HCT116 (cell line): ENCODE measurements at regions not wholly inside any gene's neighbourhood (a gene's known extent, or its start where the extent isn't known, plus 50 kb on each side); places are given as distances from the start of the nearest gene placed in this dataset.

Experiments used
- ATAC-seq: fragments of 200-7000 bp; cut with Tn5 transposase; 2 replicates; pipeline ENCODE4 v1.9.1; 2020; ENCODE audit warnings: mild to moderate bottlenecking, moderate library complexity
- BruUV-seq: library from RNA; stranded (reverse); fragments of 400-500 nt; replicated peaks from 2 replicates; lab custom pipeline; 2021; lab: Mats Ljungman, UMichigan
- CTCF ChIA-PET: fragments of 300-600 bp; sonication (Branson Sonifier 250); formaldehyde crosslinking; loops from one replicate; lab custom pipeline; 2021; ENCODE audit warnings: antibody characterized with exemption; lab: Charles Lee
- POLR2A ChIA-PET: fragments of 300-600, 350-600 bp; sonication (Branson Sonifier 250); formaldehyde crosslinking; loops from one replicate; lab custom pipeline; 2021; ENCODE audit warnings: antibody characterized with exemption; lab: Charles Lee
- RAD21 ChIA-PET, 2 experiments: fragments of 300-600 bp; sonication (Branson Sonifier 250); formaldehyde crosslinking; loops; one replicate each; lab custom pipeline; 2023; ENCODE audit warnings: low total read pairs in 2 of 2; ENCODE audit not compliant: uncharacterized antibody in 2 of 2, unreplicated experiment in 2 of 2, low non-redundant PET in 1 of 2; lab: Charles Lee
- DNase-seq: peaks from one replicate; pipeline ENCODE4 v3.0.0-alpha.2; 2010; ENCODE audit warnings: low read depth, low spot score
- H2AFZ ChIP-seq: fragments of 200-600 bp; shearing (Covaris generic), sonication (generic); 2 replicates; pipeline ENCODE4 v1.6.1; 2017; ENCODE audit warnings: low read depth, mixed run types, mixed read lengths, antibody characterized with exemption, low read length; ENCODE audit not compliant: poor library complexity, severe bottlenecking
- H3K27ac ChIP-seq: 2 replicates; pipeline ENCODE4 v1.5.1; 2012; ENCODE audit warnings: low read depth, low read length
- H3K27me3 ChIP-seq: fragments of 200-600 bp; sonication (generic); 2 replicates; pipeline ENCODE4 v1.6.1; 2016; ENCODE audit warnings: mixed run types, low read length, mixed read lengths; ENCODE audit not compliant: insufficient read depth
- H3K36me3 ChIP-seq, 2 experiments: fragments of 200-500 bp in 1 of 2; fragments of 200-600 bp in 1 of 2; sonication (Bioruptor generic) in 1 of 2; sonication (generic) in 1 of 2; 2 replicates each; pipeline versions ENCODE4 v1.5.1 to v1.6.1; 2014 to 2016; ENCODE audit warnings: low read length in 2 of 2, inconsistent platforms in 1 of 2, mixed read lengths in 1 of 2, mixed run types in 1 of 2; ENCODE audit not compliant: insufficient read depth in 2 of 2, control insufficient read depth in 1 of 2
- H3K4me1 ChIP-seq, 2 experiments: fragments of 200-600 bp in 1 of 2; sonication (generic) in 1 of 2; 2 replicates each; pipeline versions ENCODE4 v1.5.1 to v1.6.1; 2012 to 2017; ENCODE audit warnings: low read length in 2 of 2, inconsistent platforms in 1 of 2, mild to moderate bottlenecking in 1 of 2, mixed read lengths in 1 of 2, mixed run types in 1 of 2, moderate library complexity in 1 of 2; ENCODE audit not compliant: insufficient read depth in 2 of 2, control insufficient read depth in 1 of 2
- H3K4me2 ChIP-seq: fragments of 200-600 bp; sonication (generic); 2 replicates; pipeline ENCODE4 v1.6.1; 2017; ENCODE audit warnings: mixed run types, low read length, mixed read lengths
- H3K4me3 ChIP-seq, 2 experiments: fragments of 200-600 bp in 1 of 2; sonication (generic) in 1 of 2; replicated peaks in 1 of 2; 2 replicates each; pipeline ENCODE4 v1.5.1; 2011 to 2016; ENCODE audit warnings: low read length in 2 of 2, control low read depth in 1 of 2, low read depth in 1 of 2, mild to moderate bottlenecking in 1 of 2, mixed read lengths in 1 of 2, mixed run types in 1 of 2
- H3K79me2 ChIP-seq: fragments of 200-600 bp; sonication (generic); 2 replicates; pipeline ENCODE4 v1.6.1; 2017; ENCODE audit warnings: mild to moderate bottlenecking, mixed run types, low read length, moderate library complexity, mixed read lengths; ENCODE audit not compliant: insufficient read depth
- H3K9ac ChIP-seq: fragments of 200-600 bp; sonication (generic); 2 replicates; pipeline ENCODE4 v1.6.1; 2016; ENCODE audit warnings: low read length, mixed read lengths
- H3K9me2 ChIP-seq: fragments of 200-600 bp; sonication (generic), shearing (Covaris generic); 2 replicates; pipeline ENCODE4 v1.6.1; 2017; ENCODE audit warnings: mixed run types, mild to moderate bottlenecking, moderate library complexity; ENCODE audit not compliant: insufficient read depth
- H3K9me3 ChIP-seq, 2 experiments: fragments of 200-500 bp in 1 of 2; fragments of 200-600 bp in 1 of 2; sonication (Bioruptor generic) in 1 of 2; sonication (generic) in 1 of 2; 2 replicates each; pipeline ENCODE4 v1.6.1; 2014 to 2017; ENCODE audit warnings: low read length in 2 of 2, mixed read lengths in 2 of 2, inconsistent platforms in 1 of 2, low read depth in 1 of 2, mild to moderate bottlenecking in 1 of 2, mixed run types in 1 of 2, moderate library complexity in 1 of 2; ENCODE audit not compliant: control insufficient read depth in 1 of 2, insufficient read depth in 1 of 2
- H4K20me1 ChIP-seq: fragments of 200-600 bp; sonication (generic), shearing (Covaris generic); 2 replicates; pipeline ENCODE4 v1.6.1; 2017; ENCODE audit warnings: mixed run types, mild to moderate bottlenecking, moderate library complexity; ENCODE audit not compliant: insufficient read depth
- CBX3 ChIP-seq: IDR thresholded peaks from 2 replicates; pipeline ENCODE4 v1.6.1; 2012; ENCODE audit warnings: low read depth
- CEBPB ChIP-seq: IDR thresholded peaks from 2 replicates; pipeline ENCODE4 v1.6.1; 2012; ENCODE audit warnings: low read depth
- CTCF ChIP-seq, 3 experiments: fragments of 200-600 bp in 1 of 3; sonication (generic) in 1 of 3; IDR thresholded peaks in 2 of 3; conservative IDR thresholded peaks in 1 of 3; 2 replicates each; pipeline ENCODE4 v1.5.1; 2012 to 2017; ENCODE audit warnings: low read depth in 2 of 3, low read length in 2 of 3, antibody characterized with exemption in 1 of 3, borderline replicate concordance in 1 of 3, control low read depth in 1 of 3, mild to moderate bottlenecking in 1 of 3, mixed read lengths in 1 of 3, mixed run types in 1 of 3, moderate library complexity in 1 of 3; ENCODE audit not compliant: insufficient read depth in 1 of 3
- EGR1 ChIP-seq: IDR thresholded peaks from 2 replicates; pipeline ENCODE4 v1.6.1; 2012; ENCODE audit warnings: low read depth
- EZH2phosphoT487 ChIP-seq: fragments of 200-600 bp; IDR thresholded peaks from 2 replicates; pipeline ENCODE4 v1.6.1; 2018; ENCODE audit warnings: antibody characterized with exemption, borderline replicate concordance
- FOSL1 ChIP-seq: IDR thresholded peaks from 2 replicates; pipeline ENCODE4 v1.6.1; 2012; ENCODE audit warnings: low read depth
- JUND ChIP-seq: IDR thresholded peaks from 2 replicates; pipeline ENCODE4 v1.6.1; 2012
- POLR2A ChIP-seq: IDR thresholded peaks from 2 replicates; pipeline ENCODE4 v1.7.0; 2011; ENCODE audit warnings: borderline replicate concordance; ENCODE audit not compliant: insufficient read depth, insufficient read length; ENCODE audit errors: extremely low read depth
- POLR2AphosphoS5 ChIP-seq: IDR thresholded peaks from 2 replicates; pipeline ENCODE4 v1.6.1; 2011; ENCODE audit warnings: mild to moderate bottlenecking, low read depth, low read length, moderate library complexity
- RAD21 ChIP-seq: IDR thresholded peaks from 2 replicates; pipeline ENCODE4 v1.6.1; 2012; ENCODE audit warnings: low read depth, mild to moderate bottlenecking
- REST ChIP-seq: IDR thresholded peaks from 2 replicates; pipeline ENCODE4 v1.6.1; 2012; ENCODE audit warnings: low read depth
- SIN3A ChIP-seq: IDR thresholded peaks from 2 replicates; pipeline ENCODE4 v1.6.1; 2012; ENCODE audit warnings: low read depth
- SP1 ChIP-seq: IDR thresholded peaks from 2 replicates; pipeline ENCODE4 v1.6.1; 2012; ENCODE audit warnings: low read depth
- TCF7L2 ChIP-seq: IDR thresholded peaks from 2 replicates; pipeline ENCODE4 v1.7.0; 2011; ENCODE audit warnings: borderline replicate concordance, inconsistent platforms; ENCODE audit not compliant: insufficient read depth, insufficient read length; ENCODE audit errors: extremely low read depth
- YY1 ChIP-seq: IDR thresholded peaks from 2 replicates; pipeline ENCODE4 v1.6.1; 2011; ENCODE audit warnings: low read length, low read depth, moderate library complexity, mild to moderate bottlenecking; ENCODE audit not compliant: insufficient replicate concordance; ENCODE audit errors: extremely low read depth
- ZBTB33 ChIP-seq: IDR thresholded peaks from 2 replicates; pipeline ENCODE4 v1.6.1; 2011; ENCODE audit warnings: mild to moderate bottlenecking, low read length, moderate library complexity; ENCODE audit not compliant: insufficient replicate concordance; ENCODE audit errors: extremely low read depth
- ZFX ChIP-seq: fragments of 450-650 bp; IDR thresholded peaks from 2 replicates; pipeline ENCODE4 v1.6.1; 2017
- intact Hi-C: fragments of 100-400 bp; cut with micrococcal nuclease; formaldehyde crosslinking; loops from 2 replicates; pipeline ENCODE4 v1.10.0; 2022
- TF ChIP-seq, protein P1 (sequence below): IDR thresholded peaks from 2 replicates; pipeline ENCODE4 v1.6.1; 2012

DNA sequence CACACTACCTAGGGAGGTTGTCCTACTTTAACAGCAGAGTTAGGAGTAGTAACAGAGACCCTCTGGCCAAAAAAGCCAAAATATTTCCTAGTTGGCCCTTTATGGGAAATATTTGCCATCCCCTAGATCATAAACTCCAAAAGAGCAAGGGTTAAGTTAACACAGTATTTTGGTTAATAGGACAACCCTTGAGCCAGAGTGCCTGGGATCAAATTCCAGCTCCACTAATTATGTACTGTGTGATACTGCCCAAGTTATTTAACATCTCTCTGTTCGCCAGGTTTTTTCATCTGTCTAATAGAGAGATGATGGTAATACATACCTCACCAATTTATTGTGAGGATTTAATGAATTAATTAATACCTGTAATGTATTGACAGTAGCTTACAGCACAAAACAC, 767.4 kb downstream of the KCNJ2 start:
- Histone ChIP-seq H3K9me3 (no peaks in the 10 kb centered on the region), H3K4me1 (no peaks in the 10 kb centered on the region), H2AFZ (no peak overlapping the region), H3K36me3 (no peaks in the 10 kb centered on the region), H4K20me1 (no peaks in the 10 kb centered on the region), H3K9ac (no peak overlapping the region), H3K27ac (no peak overlapping the region), H3K4me3 (no peak overlapping the region), H3K27me3 (no peaks in the 10 kb centered on the region), H3K9me2 (no peaks in the 10 kb centered on the region), H3K4me2 (no peak overlapping the region), H3K79me2 (no peaks in the 10 kb centered on the region)
- ChIA-PET CTCF (no interaction called here), POLR2A (no interaction called here), RAD21 (no interaction called here)
- no TSS peak for BruUV-seq
- DNase-seq (no peak), ATAC-seq (no peak)
- intact Hi-C loops: no loop called here
- TF ChIP-seq ZBTB33: no peak
- TF ChIP-seq FOSL1: no peak
- no peak for TF ChIP-seq POLR2AphosphoS5
- TF ChIP-seq EGR1: no peak
- no peak for TF ChIP-seq YY1
- TF ChIP-seq SIN3A: no peak
- no peak for TF ChIP-seq JUND
- TF ChIP-seq, protein P1, sequence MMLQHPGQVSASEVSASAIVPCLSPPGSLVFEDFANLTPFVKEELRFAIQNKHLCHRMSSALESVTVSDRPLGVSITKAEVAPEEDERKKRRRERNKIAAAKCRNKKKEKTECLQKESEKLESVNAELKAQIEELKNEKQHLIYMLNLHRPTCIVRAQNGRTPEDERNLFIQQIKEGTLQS: no peak
- no peak for TF ChIP-seq CEBPB
- TF ChIP-seq POLR2A: no peak
- TF ChIP-seq RAD21: no peak
- TF ChIP-seq TCF7L2: no peak
- TF ChIP-seq CTCF (IDR thresholded peaks at IDR 0.05 in 2 of 3, conservative IDR thresholded peaks at IDR 0.05 in 1 of 3; ENCODE audit: borderline replicate concordance in 1 of 3, insufficient read depth in 1 of 3, low read depth in 2 of 3, low read length in 2 of 3): no peak
- TF ChIP-seq CBX3: no peak
- TF ChIP-seq EZH2phosphoT487: no peak
- no peak for TF ChIP-seq SP1
- no peak for TF ChIP-seq ZFX
- no peak for TF ChIP-seq REST
